H9 (cell line): ENCODE measurements at regions not wholly inside any gene's neighbourhood (a gene's known extent, or its start where the extent isn't known, plus 50 kb on each side); places are given as distances from the start of the nearest gene placed in this dataset.

Experiments used
- DNase-seq: peaks from one replicate; pipeline ENCODE4 v3.0.0-alpha.2; 2017
- H2AFZ ChIP-seq: one replicate; pipeline ENCODE4 v1.6.1; 2013; ENCODE audit warnings: mild to moderate bottlenecking, low read length, control low read depth, moderate library complexity
- H2AK5ac ChIP-seq: 2 replicates; pipeline ENCODE4 v1.6.1; 2013; ENCODE audit warnings: low read length, control low read depth, mixed read lengths; ENCODE audit not compliant: insufficient read length
- H2BK120ac ChIP-seq: one replicate; pipeline ENCODE4 v1.6.1; 2013; ENCODE audit warnings: low read depth, mild to moderate bottlenecking, low read length, control low read depth, inconsistent platforms; ENCODE audit not compliant: poor library complexity, severe bottlenecking
- H2BK12ac ChIP-seq: 2 replicates; pipeline ENCODE4 v1.6.1; 2013; ENCODE audit warnings: low read length, control low read depth, mixed read lengths, low read depth; ENCODE audit not compliant: insufficient read length
- H2BK15ac ChIP-seq: 2 replicates; pipeline ENCODE4 v1.6.1; 2013; ENCODE audit warnings: low read depth, low read length, control low read depth
- H2BK20ac ChIP-seq: one replicate; pipeline ENCODE4 v1.6.1; 2013; ENCODE audit warnings: low read depth, mild to moderate bottlenecking, low read length, control low read depth, inconsistent platforms; ENCODE audit not compliant: poor library complexity, severe bottlenecking
- H2BK5ac ChIP-seq: 2 replicates; pipeline ENCODE4 v1.6.1; 2013; ENCODE audit warnings: low read length, control low read depth, mixed read lengths; ENCODE audit not compliant: insufficient read length
- H3K14ac ChIP-seq: 2 replicates; pipeline ENCODE4 v1.6.1; 2013; ENCODE audit warnings: low read length, control low read depth; ENCODE audit not compliant: insufficient read depth
- H3K18ac ChIP-seq: 2 replicates; pipeline ENCODE4 v1.6.1; 2013; ENCODE audit warnings: low read depth, mild to moderate bottlenecking, mixed read lengths, low read length, control low read depth; ENCODE audit not compliant: insufficient read length
- H3K23ac ChIP-seq: 2 replicates; pipeline ENCODE4 v1.6.1; 2013; ENCODE audit warnings: low read length, control low read depth, mixed read lengths, low read depth; ENCODE audit not compliant: insufficient read length
- H3K23me2 ChIP-seq: 2 replicates; pipeline ENCODE4 v1.6.1; 2013; ENCODE audit warnings: low read depth, mild to moderate bottlenecking, mixed read lengths, low read length, control low read depth; ENCODE audit not compliant: insufficient read length, poor library complexity, severe bottlenecking
- H3K27ac ChIP-seq: 2 replicates; pipeline ENCODE4 v1.5.1; 2013; ENCODE audit warnings: low read length, control low read depth, mixed read lengths, low read depth; ENCODE audit not compliant: insufficient read length
- H3K27me3 ChIP-seq: 2 replicates; pipeline ENCODE4 v1.6.1; 2013; ENCODE audit warnings: low read length, control low read depth, inconsistent platforms; ENCODE audit not compliant: insufficient read depth
- H3K4ac ChIP-seq: 2 replicates; pipeline ENCODE4 v1.6.1; 2013; ENCODE audit warnings: low read depth, mild to moderate bottlenecking, control low read depth, inconsistent platforms, low read length, moderate library complexity
- H3K4me1 ChIP-seq: 2 replicates; pipeline ENCODE4 v1.6.1; 2013; ENCODE audit warnings: low read length, control low read depth, inconsistent platforms; ENCODE audit not compliant: insufficient read depth
- H3K4me2 ChIP-seq: 2 replicates; pipeline ENCODE4 v1.6.1; 2013; ENCODE audit warnings: low read length, control low read depth, mixed read lengths; ENCODE audit not compliant: insufficient read length, insufficient read depth
- H3K56ac ChIP-seq: 2 replicates; pipeline ENCODE4 v1.6.1; 2013; ENCODE audit warnings: low read depth, mild to moderate bottlenecking, mixed read lengths, low read length, control low read depth; ENCODE audit not compliant: insufficient read length
- H3K79me1 ChIP-seq: 2 replicates; pipeline ENCODE4 v1.6.1; 2013; ENCODE audit warnings: low read depth, mild to moderate bottlenecking, moderate library complexity, low read length, control low read depth, inconsistent platforms; ENCODE audit not compliant: insufficient read depth, poor library complexity, severe bottlenecking
- H3K79me2 ChIP-seq: 2 replicates; pipeline ENCODE4 v1.6.1; 2013; ENCODE audit warnings: low read length, control low read depth, inconsistent platforms; ENCODE audit not compliant: insufficient read depth
- H3K9ac ChIP-seq: 2 replicates; pipeline ENCODE4 v1.6.1; 2013; ENCODE audit warnings: low read length, control low read depth, mixed read lengths; ENCODE audit not compliant: insufficient read length; ENCODE audit errors: extremely low read depth
- H3K9me3 ChIP-seq: one replicate; pipeline ENCODE4 v1.6.1; 2013; ENCODE audit warnings: low read depth, low read length, inconsistent platforms; ENCODE audit not compliant: control insufficient read depth
- H3T11ph ChIP-seq: one replicate; pipeline ENCODE4 v1.6.1; 2013; ENCODE audit warnings: mild to moderate bottlenecking, low read length, control low read depth, inconsistent platforms
- H4K20me1 ChIP-seq: one replicate; pipeline ENCODE4 v1.6.1; 2013; ENCODE audit not compliant: control insufficient read depth, insufficient read length, insufficient read depth
- H4K5ac ChIP-seq: 2 replicates; pipeline ENCODE4 v1.6.1; 2013; ENCODE audit warnings: low read depth, mild to moderate bottlenecking, mixed read lengths, low read length, control low read depth; ENCODE audit not compliant: insufficient read length
- H4K8ac ChIP-seq: replicated peaks from 2 replicates; pipeline ENCODE4 v1.6.1; 2013; ENCODE audit warnings: low read length, control low read depth, mixed read lengths, low read depth; ENCODE audit not compliant: insufficient read length
- H4K91ac ChIP-seq: 2 replicates; pipeline ENCODE4 v1.6.1; 2013; ENCODE audit warnings: low read depth, mild to moderate bottlenecking, moderate library complexity, mixed read lengths, low read length, control low read depth; ENCODE audit not compliant: insufficient read length
- H3K27ac Mint-ChIP-seq, 3 experiments: 2 replicates in 2 of 3; 3 replicates in 1 of 3; pipeline ENCODE4 v1.8.0; 2020 to 2021; ENCODE audit warnings: mixed read lengths in 3 of 3, mild to moderate bottlenecking in 1 of 3, moderate library complexity in 1 of 3
- H3K27me3 Mint-ChIP-seq: 2 replicates; pipeline ENCODE4 v1.8.0; 2021; ENCODE audit warnings: low read depth, mild to moderate bottlenecking, moderate library complexity, mixed read lengths
- H3K36me3 Mint-ChIP-seq, 3 experiments: 2 replicates in 2 of 3; 3 replicates in 1 of 3; pipeline ENCODE4 v1.8.0; 2020 to 2021; ENCODE audit warnings: low read depth in 3 of 3, mixed read lengths in 3 of 3; ENCODE audit not compliant: insufficient read depth in 1 of 3
- H3K4me1 Mint-ChIP-seq, 2 experiments: 2 replicates each; pipeline ENCODE4 v1.8.0; 2020; ENCODE audit warnings: mixed read lengths in 2 of 2
- H3K4me3 Mint-ChIP-seq, 2 experiments: 2 replicates in 1 of 2; 3 replicates in 1 of 2; pipeline ENCODE4 v1.8.0; 2020 to 2021; ENCODE audit warnings: mild to moderate bottlenecking in 2 of 2, mixed read lengths in 2 of 2, moderate library complexity in 1 of 2
- H3K9me3 Mint-ChIP-seq, 2 experiments: 2 replicates in 1 of 2; 3 replicates in 1 of 2; pipeline ENCODE4 v1.8.0; 2020; ENCODE audit warnings: mild to moderate bottlenecking in 2 of 2, mixed read lengths in 2 of 2, moderate library complexity in 1 of 2
- CTCF ChIP-seq: fragments of 200-600 bp; sonication (generic); conservative IDR thresholded peaks from 3 replicates; pipeline ENCODE4 v1.8.0; 2021; ENCODE audit warnings: antibody characterized with exemption, mild to moderate bottlenecking
- WGBS: extraction: QIAGEN DNeasy Blood & Tissue Kit; methylation state at CpG from one replicate; pipeline ENCODE4 v1.1.7; 2013; ENCODE audit warnings: missing lambda C conversion rate, low lambda C conversion rate, mixed read lengths; ENCODE audit not compliant: insufficient read length; ENCODE audit errors: extremely low coverage; 5-methylcytosine and 5-hydroxymethylcytosine counted together

GRCh38 chr21:16993416-16994038 lies 519.3 kb upstream of the CXADR start:
- DNase-seq, result no peak
- Histone ChIP-seq H3K4me1 (no peaks in the 10 kb centered on the region), H4K20me1 (no peaks in the 10 kb centered on the region), H2BK120ac (no peak overlapping the region), H2BK5ac (no peak overlapping the region), H3K4me2 (no peak overlapping the region), H3K23me2 (no peaks in the 10 kb centered on the region), H3T11ph (no peak overlapping the region), H4K8ac (no peak overlapping the region), H3K56ac (no peak overlapping the region), H3K27ac (no peak overlapping the region), H3K23ac (no peak overlapping the region), H3K9ac (no peak overlapping the region), H2BK12ac (no peak overlapping the region), H3K79me1 (no peaks in the 10 kb centered on the region), H4K5ac (no peak overlapping the region), H3K14ac (no peak overlapping the region), H2BK20ac (no peak overlapping the region), H2AK5ac (no peak overlapping the region), H2BK15ac (no peak overlapping the region), H4K91ac (no peak overlapping the region), H3K4ac (no peak overlapping the region), H2AFZ (no peak overlapping the region), H3K9me3 (no peaks in the 10 kb centered on the region), H3K79me2 (no peaks in the 10 kb centered on the region), H3K18ac (no peak overlapping the region), H3K27me3 (no peaks in the 10 kb centered on the region)
- peaks cover 0 to 4% (median 1%) of the 10 kb centered on the region in 3 experiments; a peak in 1 of 7 replicates for H3K36me3 Mint-ChIP-seq
- no peaks in the 10 kb centered on the region for H3K27me3 Mint-ChIP-seq
- WGBS, result no CpG with 5 or more reads among the region's 3 CpGs
- H3K4me1 Mint-ChIP-seq, result peaks cover 9% of the 10 kb centered on the region in 2 experiments
- no peak overlapping the region for H3K4me3 Mint-ChIP-seq
- no peak overlapping the region for H3K27ac Mint-ChIP-seq
- no peak for TF ChIP-seq CTCF
- H3K9me3 Mint-ChIP-seq, result peaks cover 0 to 2% of the 10 kb centered on the region in 2 experiments; a peak in 4 of 5 replicates
